Dermis blood vessel endothelial cell (primary cell): ENCODE measurements at regions not wholly inside any gene's neighbourhood (a gene's known extent, or its start where the extent isn't known, plus 50 kb on each side); places are given as distances from the start of the nearest gene placed in this dataset.

Source experiments
- DNase-seq: peaks from one replicate; pipeline ENCODE4 v3.0.0; 2010

DNA sequence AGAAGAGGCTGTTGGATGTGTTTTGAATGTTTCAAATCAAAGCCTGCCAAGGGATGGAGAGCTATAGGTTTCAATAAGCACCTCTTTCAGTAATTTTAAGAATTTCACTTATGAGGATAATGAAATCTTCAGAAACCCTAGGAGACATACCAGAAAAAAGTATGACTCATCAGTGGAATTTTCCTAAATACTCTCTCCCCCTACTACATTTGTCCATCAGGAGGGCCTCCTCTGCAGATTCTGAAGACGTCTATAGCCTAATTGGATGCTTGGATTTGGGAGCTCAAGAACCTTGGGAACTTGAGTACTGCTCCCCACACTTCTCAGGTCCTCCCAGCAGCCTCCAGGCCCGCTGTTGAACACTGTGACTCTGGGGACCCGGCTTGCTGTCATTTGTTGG lies 374.3 kb downstream of the SLC4A3 start:
- DNase-seq, result no peak

DNA sequence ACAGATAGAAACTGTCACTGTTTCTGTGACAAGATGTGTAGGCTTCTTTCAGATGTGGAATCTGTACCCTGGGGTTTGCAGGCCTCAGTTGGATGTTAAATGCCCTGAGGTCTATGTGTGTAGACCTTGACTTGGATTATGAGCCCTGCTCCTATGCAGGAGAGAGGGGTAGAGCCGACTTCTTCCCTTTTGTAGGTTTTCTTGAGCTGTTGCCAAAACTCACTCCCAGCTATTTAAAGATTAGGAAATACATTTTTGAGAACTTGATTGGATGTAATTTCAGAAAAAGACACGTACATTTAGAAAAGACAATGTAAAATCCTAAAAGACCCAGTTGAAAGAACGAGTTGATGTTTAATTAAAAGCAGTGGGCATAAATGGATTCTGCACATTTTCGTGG lies 374.8 kb downstream of the SLC4A3 start:
- no peak for DNase-seq

DNA sequence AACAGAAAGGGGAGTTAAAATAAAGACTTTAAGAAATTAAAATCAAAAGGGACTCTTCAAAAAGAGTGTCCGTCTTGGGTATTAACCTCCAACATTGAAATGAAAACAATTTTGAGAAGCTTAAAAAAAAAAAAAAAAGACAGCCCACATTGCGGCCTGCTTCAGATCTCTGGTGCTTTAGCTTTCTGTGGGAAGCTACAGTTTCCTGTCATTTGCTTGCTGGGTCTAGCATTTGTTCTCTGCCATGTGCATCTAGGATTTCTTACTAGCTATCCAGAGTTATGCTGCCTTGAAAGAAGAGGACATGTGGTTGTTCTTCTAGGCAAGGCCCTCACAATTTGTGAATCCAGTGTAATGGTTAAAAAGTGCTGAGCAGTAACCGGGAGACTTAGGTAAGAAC lies 375.3 kb downstream of the SLC4A3 start:
- no peak for DNase-seq

DNA sequence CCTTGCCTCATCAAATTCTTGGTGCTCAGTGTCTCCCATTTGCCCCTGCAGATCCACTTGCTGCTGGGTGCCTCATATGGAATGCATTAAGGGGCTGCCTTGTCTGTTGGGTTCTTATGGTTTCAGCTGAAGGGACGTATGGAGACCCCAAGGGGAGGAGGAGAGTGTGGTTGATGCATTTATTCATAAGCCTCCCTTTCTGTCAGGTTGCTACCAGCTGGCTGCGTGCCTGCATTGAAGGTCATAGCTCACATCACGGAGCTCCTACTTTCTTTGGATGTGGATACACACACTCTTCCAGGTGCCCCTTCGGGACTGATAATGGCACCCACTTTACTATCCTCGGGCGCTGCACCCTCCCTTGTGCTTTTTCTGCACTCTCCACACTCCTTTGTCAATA lies 377.9 kb downstream of the SLC4A3 start:
- no peak for DNase-seq

DNA sequence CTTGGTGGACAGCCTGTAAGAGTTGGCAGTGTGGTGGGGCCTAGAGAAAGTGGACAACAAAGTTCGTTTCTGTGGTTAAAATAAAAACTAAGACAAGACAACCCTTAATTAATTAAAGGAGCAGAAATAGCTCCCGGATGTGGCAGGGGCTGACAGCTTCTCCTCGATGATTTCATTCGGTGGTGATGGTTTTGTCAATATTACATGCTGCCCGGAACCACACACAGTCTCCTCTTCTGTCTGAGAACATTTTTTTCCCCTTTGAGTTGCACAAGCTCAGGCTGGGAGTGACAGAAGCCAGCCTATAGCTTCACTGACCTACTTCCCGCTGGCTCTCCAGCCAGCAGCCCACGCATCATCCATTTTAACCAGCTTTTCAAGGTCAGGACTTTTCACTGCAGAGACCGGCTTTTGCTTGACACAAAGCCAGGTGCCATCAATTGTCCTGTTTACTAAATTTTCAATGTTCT lies 378.8 kb downstream of the SLC4A3 start:
- no peak for DNase-seq

DNA sequence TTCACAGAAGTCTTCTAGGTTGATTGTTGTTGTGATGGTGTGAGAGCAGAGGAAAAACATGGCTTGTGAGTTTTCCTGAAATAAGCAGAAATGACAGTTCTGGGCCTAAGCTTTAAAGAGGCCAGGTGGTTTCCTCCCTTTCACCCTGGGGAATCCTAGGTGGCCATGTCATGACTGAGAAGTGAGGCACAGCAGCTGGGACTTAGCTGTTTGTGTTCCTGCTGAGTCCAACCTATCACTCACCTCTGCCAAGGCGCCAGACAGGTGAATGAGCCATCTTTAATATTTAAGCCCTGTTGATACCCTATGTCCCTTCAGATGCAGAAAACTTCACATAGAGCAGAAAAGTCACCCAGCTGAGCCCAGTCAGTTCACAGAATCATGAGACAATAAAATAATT lies 384.4 kb downstream of the SLC4A3 start:
- DNase-seq, result no peak

DNA sequence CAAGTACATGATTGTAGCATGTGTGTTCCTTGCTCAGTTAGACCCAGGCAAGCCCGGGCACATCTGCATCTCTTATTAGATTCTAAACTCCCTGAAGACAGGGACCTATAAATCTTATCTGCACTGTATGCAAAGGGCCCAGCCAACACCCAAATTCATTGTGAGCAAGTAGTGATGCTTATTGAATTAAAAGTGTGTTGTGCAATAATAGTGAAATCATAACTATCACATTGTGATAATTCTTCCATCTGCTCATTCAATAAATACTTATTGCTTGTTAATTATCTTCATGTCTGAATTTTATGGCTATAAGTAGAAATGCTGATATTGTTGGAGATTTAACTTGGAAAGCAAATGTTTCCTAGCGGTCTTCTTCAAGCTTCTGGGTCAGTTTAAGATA lies 387.5 kb downstream of the SLC4A3 start:
- no peak for DNase-seq

DNA sequence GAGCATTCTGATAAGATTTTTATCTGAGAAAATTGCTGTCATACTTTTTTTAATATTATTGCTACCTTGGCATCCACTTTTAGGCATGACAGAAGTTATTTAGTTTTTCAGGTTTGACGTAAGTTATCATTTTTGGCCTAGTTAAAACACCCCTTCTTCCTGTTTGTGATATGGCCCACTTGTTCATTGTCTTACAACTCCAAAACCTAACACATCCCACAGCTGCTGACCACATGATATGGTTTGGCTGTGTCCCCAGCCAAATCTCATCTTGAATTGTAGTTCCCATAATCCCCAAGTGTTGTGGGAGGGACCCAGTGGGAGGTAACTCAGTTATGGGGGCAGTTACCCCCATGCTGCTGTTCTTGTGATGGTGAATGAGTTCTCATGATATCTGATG lies 388.1 kb downstream of the SLC4A3 start:
- no peak for DNase-seq

DNA sequence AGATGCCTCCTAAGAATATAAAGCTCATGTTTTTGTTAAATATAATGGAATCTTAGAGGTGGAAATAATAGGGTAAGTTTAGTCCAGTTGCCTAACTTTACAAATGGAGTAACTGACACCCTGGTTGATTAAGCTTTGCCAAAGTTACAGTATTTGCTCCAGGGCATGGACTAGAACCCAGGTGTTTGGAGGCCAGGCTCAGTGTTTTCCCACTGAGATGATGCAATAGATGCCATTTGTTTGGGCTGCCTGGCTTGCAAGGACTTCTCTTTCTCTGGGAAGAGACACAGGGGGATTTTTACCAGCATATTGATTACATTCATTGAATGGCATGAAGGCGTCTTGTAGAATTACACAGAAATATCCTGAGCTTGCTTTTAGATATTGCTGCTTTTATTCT lies 397.8 kb downstream of the SLC4A3 start:
- DNase-seq, result no peak

DNA sequence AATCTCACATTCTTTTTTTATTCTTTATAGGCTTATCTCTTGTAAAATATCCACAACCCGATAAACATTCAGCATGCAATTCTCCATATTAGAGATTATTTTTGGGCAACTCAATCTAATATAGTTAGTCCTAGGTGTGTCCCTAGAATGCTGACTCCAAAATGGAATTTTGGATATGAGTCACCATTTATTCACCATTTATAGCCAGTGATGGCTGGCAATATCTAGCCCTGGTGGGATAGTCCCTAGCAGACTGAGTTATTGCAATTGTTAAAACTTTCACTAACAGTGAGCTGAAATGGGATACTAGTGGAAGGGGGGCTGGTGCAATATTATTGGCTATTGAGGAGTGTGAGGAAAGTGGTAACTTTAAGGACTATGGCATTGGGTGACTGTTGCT lies 401.6 kb downstream of the SLC4A3 start:
- DNase-seq, result no peak

DNA sequence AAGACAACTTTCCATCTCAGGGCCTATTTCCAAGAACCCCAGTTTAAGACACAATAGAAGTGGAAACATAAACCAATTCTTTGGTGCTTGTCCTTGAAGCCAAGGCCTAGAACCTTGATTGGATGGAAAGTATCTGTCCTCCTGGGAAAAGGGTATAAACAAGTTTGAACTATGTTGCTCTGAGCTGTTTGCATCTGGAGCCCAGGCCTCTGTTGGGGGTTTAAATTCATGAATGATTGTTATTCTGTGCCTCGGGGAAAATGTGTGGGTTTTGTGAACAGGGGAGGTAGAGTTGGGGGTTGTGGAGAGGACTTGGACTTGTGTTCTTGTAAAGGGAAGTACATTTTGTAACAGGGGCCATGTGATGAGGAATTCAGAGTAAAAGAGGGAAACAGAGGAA lies 406.1 kb downstream of the SLC4A3 start:
- no peak for DNase-seq

DNA sequence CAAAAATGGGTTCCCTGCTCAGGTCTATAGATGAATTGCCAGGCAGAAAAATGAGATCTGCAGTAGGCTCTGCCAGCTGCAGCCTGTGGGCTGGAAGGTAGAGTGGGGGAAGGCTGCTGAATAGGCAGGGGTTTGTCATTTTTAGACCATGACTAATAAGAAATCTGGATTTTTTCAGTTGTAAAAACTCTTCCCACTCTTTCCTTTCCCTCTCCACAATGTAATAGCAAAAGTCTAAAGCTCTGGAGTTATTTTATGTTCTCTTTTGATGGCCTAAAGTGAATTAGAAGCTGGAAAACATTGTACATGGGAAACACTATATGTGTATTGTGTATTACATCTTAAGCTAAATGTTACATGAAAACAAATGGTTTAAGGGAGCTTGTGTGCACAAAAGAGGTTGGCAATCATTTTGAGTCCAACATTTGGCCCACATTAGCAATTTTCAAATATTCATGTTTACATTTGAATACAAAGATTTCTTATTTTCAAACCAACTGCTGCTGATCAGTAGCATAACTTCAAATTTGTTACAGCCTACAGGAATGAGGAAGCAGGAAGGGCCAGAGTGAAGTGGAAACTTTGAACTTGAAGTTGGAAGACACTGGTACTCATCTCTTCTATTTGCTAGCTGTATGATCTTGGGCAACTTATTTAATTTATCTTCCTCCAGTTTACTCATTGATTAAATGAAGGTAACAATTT lies 407.1 kb downstream of the SLC4A3 start:
- no peak for DNase-seq

DNA sequence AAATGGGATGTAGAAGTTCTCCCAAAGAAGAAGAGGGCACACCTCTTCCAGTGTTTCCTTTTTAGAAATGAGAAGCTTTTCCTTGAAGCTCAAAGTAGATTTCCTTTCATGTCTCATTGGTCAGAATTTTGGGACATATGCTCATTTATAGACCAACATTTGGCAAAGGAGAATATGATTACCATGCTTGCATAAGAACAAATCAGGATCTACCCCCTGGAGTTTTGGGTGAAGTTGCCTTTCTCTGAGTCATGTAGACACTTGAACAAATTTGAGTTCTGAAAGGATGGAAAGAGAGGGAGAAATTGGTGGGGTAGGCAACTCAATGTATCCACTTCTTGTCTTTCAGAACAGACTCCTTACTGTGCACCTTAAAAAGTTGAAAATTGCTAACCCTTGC lies 409.0 kb downstream of the SLC4A3 start:
- no peak for DNase-seq

DNA sequence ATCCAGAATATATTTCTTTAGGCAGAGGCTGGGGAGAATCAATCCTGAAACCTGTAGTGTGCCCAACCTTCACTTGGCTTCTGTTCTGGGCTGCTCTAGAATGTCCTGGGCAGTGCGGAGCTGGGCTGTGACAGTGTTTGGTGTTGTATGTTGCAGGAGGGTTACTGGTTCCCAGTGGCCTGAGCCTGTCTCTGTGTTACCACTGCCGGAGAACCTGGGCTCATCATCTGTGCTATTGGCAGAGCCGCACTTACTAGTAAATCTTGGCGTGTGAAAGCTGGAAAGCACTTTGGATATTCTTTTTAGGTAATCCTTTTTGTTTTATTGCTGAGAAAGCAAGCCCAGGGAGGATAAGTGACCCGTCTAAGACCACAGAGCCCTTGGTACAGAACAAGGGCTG lies 412.9 kb downstream of the SLC4A3 start:
- DNase-seq, result no peak

DNA sequence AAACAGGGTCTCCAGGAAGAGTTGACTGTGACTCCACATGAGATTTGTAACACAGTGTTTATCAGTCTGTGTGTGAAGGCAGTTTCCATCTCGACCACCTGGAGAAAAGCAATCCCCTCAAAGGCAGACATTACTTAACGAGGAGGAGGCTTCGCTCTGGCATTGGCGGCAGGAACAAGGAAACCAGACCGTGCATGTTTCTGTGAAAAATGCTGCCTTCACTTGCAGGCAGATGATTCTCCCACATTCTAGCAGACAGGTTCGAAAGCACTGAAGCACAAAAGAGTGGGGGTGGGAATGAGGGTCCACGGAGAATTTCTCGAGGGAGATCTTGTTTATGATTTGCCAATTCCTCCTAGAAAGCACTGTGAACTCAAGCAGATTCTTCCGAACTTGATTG lies 414.0 kb downstream of the SLC4A3 start:
- DNase-seq, result no peak

DNA sequence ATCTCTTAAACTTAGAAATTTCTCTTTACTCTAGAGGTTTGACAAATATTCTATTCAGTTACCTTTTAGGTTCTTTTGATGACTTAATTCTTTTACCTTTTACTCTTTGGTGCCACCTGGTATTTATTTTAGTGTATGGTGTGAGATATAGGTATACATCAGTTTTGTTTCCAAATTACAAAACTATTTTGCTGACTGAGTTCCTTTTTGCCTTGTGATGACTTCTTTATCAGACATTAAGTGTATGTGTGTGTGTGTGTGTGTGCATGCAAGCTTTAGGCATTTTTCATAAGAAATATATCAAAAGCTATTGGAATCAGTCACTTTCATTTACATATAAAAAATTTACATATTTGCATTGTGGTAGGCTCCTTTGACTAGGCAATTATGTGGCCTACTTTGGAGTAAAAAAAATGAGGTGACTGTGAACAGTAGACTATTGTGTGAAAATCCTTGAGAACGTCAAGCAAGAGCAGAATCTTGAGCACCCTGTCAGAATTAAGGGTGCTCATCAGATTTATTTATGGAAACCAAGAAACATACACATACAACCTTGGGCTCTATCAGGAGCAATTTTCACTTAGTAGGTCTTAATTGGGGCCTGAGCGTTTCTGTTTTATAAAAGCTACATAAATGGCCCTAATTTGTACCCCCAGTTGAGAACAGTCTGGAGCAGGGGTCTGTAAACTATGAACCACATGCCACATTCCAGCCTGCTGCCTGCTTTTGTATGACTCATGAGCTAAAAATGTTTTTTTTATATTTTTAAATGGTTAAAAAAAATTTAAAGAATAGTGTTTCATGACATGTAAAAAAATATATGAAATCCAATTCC lies 415.9 kb downstream of the SLC4A3 start:
- no peak for DNase-seq

DNA sequence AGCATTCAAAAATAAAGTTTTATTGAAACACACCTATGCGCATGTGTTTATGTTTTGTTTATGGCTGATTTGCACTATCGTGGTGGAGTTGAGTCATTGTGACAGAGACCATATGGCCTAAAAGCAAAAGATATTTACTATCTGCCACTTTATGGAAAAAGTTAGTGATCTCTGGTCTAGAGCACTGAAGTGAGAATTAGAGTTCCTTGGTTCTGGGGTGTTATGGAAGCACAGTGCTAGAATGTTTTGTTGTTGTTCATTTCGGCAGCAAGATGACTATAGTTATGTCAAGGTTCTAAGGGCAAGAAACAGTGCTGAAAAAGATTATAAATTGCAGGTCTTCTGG lies 416.5 kb downstream of the SLC4A3 start:
- DNase-seq, result no peak

DNA sequence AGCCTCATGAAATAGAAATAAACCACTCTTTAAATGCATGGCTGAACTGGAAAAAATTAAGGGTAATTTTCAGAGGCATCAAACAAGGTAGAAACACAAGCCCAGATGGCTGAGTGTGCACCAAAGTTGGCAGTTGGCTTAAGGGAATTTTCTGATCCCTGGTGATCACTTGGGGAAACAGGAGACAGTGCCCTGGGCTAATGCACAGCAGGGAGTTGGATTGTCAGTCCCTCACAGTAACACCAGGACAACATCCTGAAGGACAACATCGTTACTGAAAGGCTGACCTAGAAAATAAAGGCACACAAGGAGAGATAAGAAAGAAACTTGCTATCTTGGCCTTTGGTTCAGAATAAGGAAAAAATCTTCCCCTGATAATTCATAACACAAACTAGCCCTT lies 417.0 kb downstream of the SLC4A3 start:
- DNase-seq, result no peak

DNA sequence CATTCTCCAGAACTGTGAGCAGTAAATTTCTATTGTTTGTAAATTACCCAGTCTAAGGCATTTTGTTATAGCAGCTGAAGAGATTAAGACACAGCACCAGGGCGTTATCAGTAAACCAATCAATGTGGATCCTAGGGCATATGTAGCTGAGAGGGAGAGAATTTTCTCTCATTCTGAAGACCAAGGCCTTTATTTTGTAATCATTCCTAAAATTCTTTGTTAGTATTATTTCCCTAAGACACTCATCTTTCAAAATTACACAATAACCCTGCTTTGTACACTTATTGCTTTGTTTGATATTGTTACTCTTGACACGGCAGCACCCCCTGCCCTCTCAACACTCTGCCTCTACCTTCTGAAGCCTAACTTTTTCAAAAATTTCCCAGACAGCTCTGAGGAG lies 419.1 kb downstream of the SLC4A3 start:
- DNase-seq, result no peak

DNA sequence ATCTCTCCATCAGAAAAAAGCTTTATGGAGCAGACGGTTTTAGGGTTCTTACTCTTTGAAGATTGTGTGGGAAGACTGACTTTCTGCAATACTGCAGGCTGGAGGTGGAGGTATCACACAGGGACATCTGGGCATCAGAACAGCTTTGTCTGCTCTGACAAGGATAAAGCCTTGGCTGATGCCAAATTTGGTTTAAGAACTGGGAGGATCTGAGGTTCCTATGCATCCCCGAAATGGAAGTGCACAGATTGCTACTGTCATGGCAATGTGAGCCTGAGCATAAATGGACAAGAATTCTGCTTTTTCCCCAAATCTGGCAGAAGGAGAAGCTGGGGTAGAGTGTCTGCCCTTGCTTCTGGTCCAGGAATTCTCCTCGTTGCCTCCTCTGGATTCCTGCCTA lies 424.3 kb downstream of the SLC4A3 start:
- no peak for DNase-seq

DNA sequence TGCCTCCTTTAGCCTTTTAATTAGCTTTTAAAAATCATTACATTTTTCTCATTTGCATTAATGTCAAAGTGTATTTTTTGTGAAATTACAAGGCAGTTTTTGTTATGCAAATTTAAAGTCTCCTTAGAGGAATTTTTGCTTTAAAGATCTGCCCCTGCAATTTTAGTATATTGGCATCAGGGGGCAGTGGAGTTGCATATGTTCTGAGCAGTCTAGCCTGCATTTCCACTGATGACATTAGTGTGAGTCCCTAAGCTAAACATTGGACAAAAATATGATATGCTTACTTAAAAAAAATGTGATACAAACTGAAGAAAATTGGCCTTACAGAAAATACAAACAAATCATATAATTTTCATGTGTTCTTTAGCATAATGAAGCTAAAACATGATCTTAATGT lies 426.5 kb downstream of the SLC4A3 start:
- no peak for DNase-seq

DNA sequence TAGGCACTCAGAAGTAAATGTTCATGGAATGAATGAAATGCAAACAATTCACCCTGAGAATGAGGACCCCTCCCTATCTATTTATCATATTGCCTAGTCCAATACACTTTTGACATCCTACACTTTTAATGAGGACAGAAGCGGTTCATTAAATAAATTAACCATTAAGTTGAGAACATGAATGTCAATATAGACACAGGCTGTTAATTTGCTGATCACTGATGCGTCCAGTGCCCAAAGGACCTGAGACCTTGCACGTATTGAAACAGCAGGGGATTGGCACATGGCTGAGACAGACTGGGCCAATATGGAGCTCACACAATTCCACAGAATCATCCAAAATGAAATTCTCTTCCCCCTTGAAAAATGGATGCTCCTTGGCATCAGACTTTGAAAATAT lies 430.0 kb downstream of the SLC4A3 start:
- DNase-seq, result no peak

DNA sequence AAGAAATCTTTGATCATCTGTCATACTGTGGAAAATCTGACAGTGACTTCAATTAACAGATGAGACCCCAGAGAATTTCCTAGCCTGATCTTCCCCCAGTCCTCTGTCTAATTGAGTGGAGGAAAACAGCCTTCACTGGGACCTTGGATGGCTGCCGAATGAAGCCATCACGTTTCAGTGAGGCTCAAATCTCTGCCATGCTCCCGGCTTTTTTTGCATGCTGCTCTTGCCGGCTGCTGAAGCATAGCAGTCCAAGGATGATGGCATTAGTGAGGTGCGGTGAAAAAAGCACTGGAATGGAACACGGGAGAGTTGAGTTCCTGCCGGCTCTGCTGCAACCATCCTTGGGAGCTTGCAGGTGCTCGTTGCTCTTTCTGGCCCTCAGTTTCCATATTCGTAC lies 430.5 kb downstream of the SLC4A3 start:
- no peak for DNase-seq
